ENCODE measurements at regions not wholly inside any gene's neighbourhood (a gene's known extent, or its start where the extent isn't known, plus 50 kb on each side); places are given as distances from the start of the nearest gene placed in this dataset.

GRCh38 chr2:406231-406630 lies 118.3 kb upstream of the ALKAL2 start:
- no peaks in the 10 kb centered on the region for H3K79me2 ChIP-seq (ENCODE audit: control insufficient read depth, insufficient read depth, low read length)
- ATAC-seq (no peak), FAIRE-seq (no peak), DNase-seq (ENCODE audit: low read depth, low spot score) (no peak)
- SMC1A ChIA-PET (ENCODE audit: uncharacterized antibody, unreplicated experiment), result no interaction called here
- H3K27me3 ChIP-seq (replicated peaks in 1 of 2; ENCODE audit: control insufficient read depth in 2 of 2, insufficient read depth in 2 of 2, low read length in 1 of 2), result no peaks in the 10 kb centered on the region
- CTCF ChIA-PET, result no interaction called here
- no peak overlapping the region for H3K4me2 ChIP-seq (ENCODE audit: control insufficient read depth, insufficient read depth)
- H3K9me3 ChIP-seq (replicated peaks; ENCODE audit: control insufficient read depth, insufficient read depth, low read length), result no peaks in the 10 kb centered on the region; the same call in 2 of the 3 replicates
- no peaks in the 10 kb centered on the region for H3K36me3 ChIP-seq (ENCODE audit: control insufficient read depth in 2 of 2, insufficient read depth in 2 of 2, low read length in 1 of 2)
- RAD21 ChIA-PET (ENCODE audit: unreplicated experiment), result no interaction called here
- no peak overlapping the region for H3K4me3 ChIP-seq
- H3K9ac ChIP-seq (ENCODE audit: control insufficient read depth, insufficient read depth, low read length), result no peak overlapping the region
- BruUV-seq (replicated peaks), result no TSS peak
- H2AFZ ChIP-seq (ENCODE audit: control insufficient read depth, low read depth, low read length), result no peak overlapping the region
- POLR2A ChIA-PET, result no interaction called here
- in situ Hi-C loops (cut with MboI), result no loop called here
- no peaks in the 10 kb centered on the region; the same call in 1 of the 2 replicates for H3K4me1 ChIP-seq (ENCODE audit: control insufficient read depth, insufficient read depth, low read length)
- no peak overlapping the region for H3K27ac ChIP-seq (ENCODE audit: control insufficient read depth, insufficient read depth)
- H4K20me1 ChIP-seq (ENCODE audit: control insufficient read depth, insufficient read depth), result no peaks in the 10 kb centered on the region
- WGBS (ENCODE audit: insufficient coverage, insufficient replicate concordance, low lambda C conversion rate, missing lambda C conversion rate), result 33% methylated on average over 4 of the region's 4 CpGs
- intact Hi-C loops (cut with micrococcal nuclease; ENCODE audit: unreplicated experiment), result no loop called here
- no peak for TF ChIP-seq EGR1 (IDR thresholded peaks at IDR 0.05; ENCODE audit: borderline replicate concordance in 1 of 2, low read depth in 2 of 2, low read length in 2 of 2)
- TF ChIP-seq CHD2 (IDR thresholded peaks at IDR 0.05; ENCODE audit: borderline replicate concordance, low read depth, low read length), result no peak
- no peak for TF ChIP-seq RAD51 (IDR thresholded peaks at IDR 0.05)
- TF ChIP-seq HDAC2 (IDR thresholded peaks at IDR 0.05), result no peak
- TF ChIP-seq FOS (IDR thresholded peaks at IDR 0.05; ENCODE audit: borderline replicate concordance, extremely low read depth, insufficient read length), result no peak
- TF ChIP-seq POLR2A (IDR thresholded peaks at IDR 0.05; ENCODE audit: low read depth, low read length), result no peak
- TF ChIP-seq PAX8 (IDR thresholded peaks at IDR 0.05), result no peak
- TF ChIP-seq RB1 (IDR thresholded peaks at IDR 0.05; ENCODE audit: borderline replicate concordance), result no peak
- no peak for TF ChIP-seq TBL1XR1 (IDR thresholded peaks at IDR 0.05; ENCODE audit: low read depth, low read length)
- TF ChIP-seq E2F8 (IDR thresholded peaks at IDR 0.05; ENCODE audit: low read depth, partially characterized antibody), result no peak
- TF ChIP-seq CEBPB (IDR thresholded peaks at IDR 0.05; ENCODE audit: borderline replicate concordance in 1 of 2, low read depth in 2 of 2, low read length in 2 of 2), result no peak
- no peak for TF ChIP-seq MYC (IDR thresholded peaks at IDR 0.05; ENCODE audit: insufficient read depth, insufficient read length, insufficient replicate concordance, low read length, severe bottlenecking)
- no peak for TF ChIP-seq KDM1A (IDR thresholded peaks at IDR 0.05; ENCODE audit: borderline replicate concordance)
- TF ChIP-seq CEBPZ (IDR thresholded peaks at IDR 0.05; ENCODE audit: low read depth, low read length), result no peak
- no peak for TF ChIP-seq ZBTB40 (IDR thresholded peaks at IDR 0.05; ENCODE audit: borderline replicate concordance)
- no peak for TF ChIP-seq HCFC1 (IDR thresholded peaks at IDR 0.05; ENCODE audit: low read length)
- TF ChIP-seq YY1 (IDR thresholded peaks at IDR 0.05; ENCODE audit: low read depth, low read length), result no peak

Data from GM12878 (cell line).